ENCODE measurements at regions not wholly inside any gene's neighbourhood (a gene's known extent, or its start where the extent isn't known, plus 50 kb on each side); places are given as distances from the start of the nearest gene placed in this dataset.
A peak's percentile ranks its signal among the peaks of the same experiment; 100 is the strongest.
"Not testable (repeated sequence)": the region's sequence is repeated elsewhere in the genome, so short reads cannot be mapped to it uniquely, and the experiment has no call there.

DNA sequence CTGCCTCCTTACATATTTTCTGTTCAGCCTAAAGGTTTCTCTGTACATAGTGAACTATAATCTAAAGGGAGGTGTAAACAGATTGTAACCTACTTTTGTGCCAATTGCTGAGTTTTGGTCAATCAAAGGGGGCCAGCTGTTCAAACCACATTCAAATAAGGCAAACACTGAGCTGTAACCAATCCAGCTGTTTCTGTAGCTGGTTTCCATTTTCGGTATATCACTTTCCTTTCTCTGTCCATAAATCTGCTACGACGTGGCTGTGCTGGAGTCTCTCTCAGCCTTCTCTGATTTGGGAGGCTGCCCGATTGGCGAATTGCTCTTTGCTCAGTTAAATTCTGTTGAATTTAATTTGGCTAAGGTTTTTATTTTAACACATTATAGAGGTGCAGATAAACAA is 790.1 kb upstream of the TPTE start:
- ATAC-seq (replicated peaks); H3K4me1 Mint-ChIP-seq; H3K27me3 Mint-ChIP-seq; H3K36me3 Mint-ChIP-seq; H3K4me3 Mint-ChIP-seq; DNase-seq; H3K27ac Mint-ChIP-seq: not testable (repeated sequence)
- peaks cover 0 to 14% of the 10 kb centered on the region in 2 donors for H3K9me3 Mint-ChIP-seq

DNA sequence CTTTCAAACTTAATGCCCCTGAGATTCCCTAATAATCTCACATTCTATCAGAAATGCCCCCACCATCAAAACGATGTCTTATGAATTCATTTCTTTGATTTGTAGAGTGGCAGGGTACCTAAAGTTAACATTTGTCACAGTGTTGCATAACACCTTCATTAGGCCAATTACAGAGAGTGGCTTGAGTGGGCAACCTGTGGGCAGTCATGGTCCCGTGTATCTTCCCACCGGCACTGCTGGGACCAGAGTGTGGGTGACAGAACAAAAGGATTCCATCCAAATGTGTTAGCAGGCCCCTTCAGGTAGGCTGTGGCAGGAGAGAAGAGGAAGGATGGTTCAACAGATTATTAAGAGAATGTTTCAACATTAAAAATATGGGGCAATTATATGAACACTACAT is 788.8 kb upstream of the TPTE start:
- H3K27ac Mint-ChIP-seq; H3K9me3 Mint-ChIP-seq; H3K27me3 Mint-ChIP-seq; H3K36me3 Mint-ChIP-seq; H3K4me1 Mint-ChIP-seq; H3K4me3 Mint-ChIP-seq; ATAC-seq (replicated peaks); DNase-seq: not testable (repeated sequence)

DNA sequence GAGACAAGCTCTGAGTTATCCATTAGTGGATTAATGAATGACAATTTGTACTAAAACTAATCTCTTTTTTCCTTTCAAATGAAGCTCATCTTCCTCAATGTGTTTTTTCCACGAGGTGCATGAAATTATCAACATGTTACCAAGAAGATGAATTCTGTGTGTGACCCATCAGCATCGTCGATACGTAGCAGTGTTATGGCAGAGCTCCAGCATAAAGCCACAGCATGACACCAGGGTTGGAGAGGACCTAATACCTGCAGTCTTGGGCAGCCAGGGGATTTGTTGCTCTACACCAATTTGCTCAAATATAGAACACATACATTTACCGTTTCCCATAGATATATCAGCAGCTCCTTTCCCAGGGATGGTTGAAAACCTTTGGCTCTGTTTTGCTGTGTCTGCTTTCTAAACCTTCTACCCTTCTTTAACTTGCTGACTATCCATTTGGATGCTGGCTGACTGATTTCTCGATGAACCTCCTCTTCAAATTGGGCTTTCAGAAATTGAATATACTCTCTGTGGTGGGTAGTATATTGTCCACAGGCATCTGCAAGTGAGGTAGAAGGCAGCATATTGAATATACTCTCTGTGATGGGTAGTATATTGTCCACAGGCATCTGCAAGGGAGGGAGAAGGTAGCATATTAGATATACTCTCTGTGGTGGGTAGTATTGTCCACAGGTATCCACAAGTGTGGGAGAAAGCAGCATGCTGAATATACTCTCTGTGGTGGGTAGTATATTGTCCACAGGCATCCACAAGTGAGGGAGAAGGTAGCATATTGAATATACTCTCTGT is 787.4 kb upstream of the TPTE start:
- H3K4me3 Mint-ChIP-seq; DNase-seq; H3K36me3 Mint-ChIP-seq; H3K27ac Mint-ChIP-seq; ATAC-seq (replicated peaks); H3K27me3 Mint-ChIP-seq; H3K4me1 Mint-ChIP-seq; H3K9me3 Mint-ChIP-seq: not testable (repeated sequence)

DNA sequence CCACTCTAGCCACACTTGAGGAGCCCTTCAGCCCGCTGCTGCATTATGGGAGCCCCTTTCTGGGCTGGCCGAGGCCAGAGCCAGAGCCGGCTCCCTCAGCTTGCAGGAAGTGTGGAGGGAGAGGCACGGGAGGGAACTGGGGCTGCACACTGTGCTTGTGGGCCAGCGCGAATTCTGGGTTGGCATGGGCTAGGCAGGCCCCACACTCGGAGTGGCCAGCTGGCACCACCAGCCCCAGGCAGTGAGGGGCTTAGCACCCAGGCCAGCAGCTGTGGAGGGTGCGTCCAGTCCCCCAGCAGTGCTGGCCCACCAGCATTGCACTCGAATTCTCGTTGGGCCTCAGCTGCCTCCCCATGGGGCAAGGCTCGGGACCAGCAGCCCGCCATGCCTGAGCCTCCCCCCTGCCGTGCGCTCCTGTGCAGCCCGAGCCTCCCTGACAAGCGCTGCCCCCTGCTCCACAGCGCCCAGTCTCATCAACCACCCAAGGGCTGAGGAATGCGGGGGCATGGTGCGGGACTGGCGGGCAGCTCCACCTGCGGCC is 785.9 kb upstream of the TPTE start:
- no peak overlapping the region for H3K27ac Mint-ChIP-seq

DNA sequence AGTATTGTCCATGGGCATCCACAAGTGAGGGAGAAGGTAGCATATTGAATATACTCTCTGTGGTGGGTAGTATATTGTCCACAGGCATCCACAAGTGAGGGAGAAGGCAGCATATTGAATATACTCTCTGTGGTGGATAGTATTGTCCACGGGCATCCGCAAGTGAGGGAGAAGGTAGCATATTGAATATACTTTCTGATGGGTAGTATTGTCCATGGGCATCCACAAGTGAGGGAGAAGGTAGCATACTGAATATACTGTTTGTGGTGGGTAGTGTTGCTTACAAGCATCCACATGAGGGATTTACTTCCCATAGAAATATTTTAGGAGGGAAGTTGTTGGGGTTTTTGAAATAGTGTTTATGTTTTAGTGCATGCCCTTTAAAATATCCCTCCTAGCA is 784.1 kb upstream of the TPTE start:
- H3K4me3 Mint-ChIP-seq; DNase-seq; H3K9me3 Mint-ChIP-seq; H3K27me3 Mint-ChIP-seq; H3K27ac Mint-ChIP-seq; H3K4me1 Mint-ChIP-seq; ATAC-seq (replicated peaks); H3K36me3 Mint-ChIP-seq: not testable (repeated sequence)

More for the DNA sequence above, 785.9 kb upstream of the TPTE start:
- Mint-ChIP-seq H3K4me3 (no peak overlapping the region), H3K36me3 (no peaks in the 10 kb centered on the region), H3K27me3 (no peaks in the 10 kb centered on the region), H3K4me1 (no peaks in the 10 kb centered on the region), H3K9me3 (peaks cover 5 to 7% of the 10 kb centered on the region in 2 donors)
- ATAC-seq (replicated peaks), result no peak
- no peak for DNase-seq

DNA sequence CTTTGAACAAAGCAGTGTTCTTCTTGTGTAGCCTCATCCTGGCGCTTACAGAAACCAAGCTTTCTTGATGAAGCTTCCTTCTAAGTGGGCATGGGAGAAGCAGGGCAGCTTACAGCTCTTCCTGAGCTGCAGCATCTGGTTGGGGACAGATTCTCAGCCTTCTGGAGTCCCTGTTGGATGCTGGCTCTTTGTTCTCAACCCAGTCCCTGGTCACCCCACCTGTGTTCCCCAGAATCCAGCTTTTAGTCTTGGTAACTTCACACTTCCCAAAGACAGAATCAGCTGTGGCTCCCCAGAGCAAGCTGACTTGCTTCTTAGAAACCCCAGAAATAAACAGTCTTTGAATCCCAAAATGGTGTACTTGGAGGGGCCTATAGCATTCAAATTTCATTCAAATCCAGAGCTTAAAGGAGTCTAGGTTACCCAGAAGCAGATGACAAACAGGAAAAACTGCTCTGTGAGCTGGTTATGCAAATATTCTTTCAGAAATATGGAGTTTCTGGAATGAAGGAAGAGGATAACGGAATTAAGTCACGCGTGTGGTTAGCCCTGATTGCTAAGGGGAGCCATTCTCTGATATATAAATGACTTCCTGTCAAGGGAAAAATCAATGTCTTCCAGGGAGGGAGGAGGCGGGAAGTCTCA is 783.4 kb upstream of the TPTE start:
- not testable (repeated sequence) for H3K4me3 Mint-ChIP-seq, H3K27me3 Mint-ChIP-seq, H3K36me3 Mint-ChIP-seq, H3K4me1 Mint-ChIP-seq, DNase-seq, H3K9me3 Mint-ChIP-seq, H3K27ac Mint-ChIP-seq
- peak in 1 of 2 donors; percentile 22 for ATAC-seq (replicated peaks)

DNA sequence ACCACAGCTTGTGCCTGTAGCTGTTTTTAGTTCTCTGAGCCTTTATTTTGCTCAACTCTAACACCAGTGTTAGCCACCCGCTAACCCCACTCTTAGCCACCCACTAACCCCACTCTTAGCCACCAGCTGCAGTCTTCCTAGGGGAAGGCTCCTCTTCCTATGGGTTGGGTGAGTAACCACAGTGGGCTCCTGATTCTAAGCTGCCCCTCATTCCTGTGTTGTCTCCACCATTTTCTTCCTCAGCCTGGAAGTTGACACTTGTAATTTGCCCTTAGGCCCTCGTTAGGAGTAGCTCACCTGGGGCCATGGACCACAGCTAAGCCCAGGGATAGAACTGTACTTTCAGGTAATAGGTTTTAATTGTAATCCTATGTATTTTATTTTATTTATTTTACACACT is 782.9 kb upstream of the TPTE start:
- H3K27me3 Mint-ChIP-seq, result no peaks in the 10 kb centered on the region
- ATAC-seq (replicated peaks), result peak in 1 of 2 donors; percentile 24
- DNase-seq, result no peak
- no peaks in the 10 kb centered on the region for H3K36me3 Mint-ChIP-seq
- no peak overlapping the region for H3K27ac Mint-ChIP-seq
- H3K4me3 Mint-ChIP-seq, result no peak overlapping the region
- peaks cover 7 to 9% of the 10 kb centered on the region in 2 donors for H3K9me3 Mint-ChIP-seq
- no peaks in the 10 kb centered on the region for H3K4me1 Mint-ChIP-seq

DNA sequence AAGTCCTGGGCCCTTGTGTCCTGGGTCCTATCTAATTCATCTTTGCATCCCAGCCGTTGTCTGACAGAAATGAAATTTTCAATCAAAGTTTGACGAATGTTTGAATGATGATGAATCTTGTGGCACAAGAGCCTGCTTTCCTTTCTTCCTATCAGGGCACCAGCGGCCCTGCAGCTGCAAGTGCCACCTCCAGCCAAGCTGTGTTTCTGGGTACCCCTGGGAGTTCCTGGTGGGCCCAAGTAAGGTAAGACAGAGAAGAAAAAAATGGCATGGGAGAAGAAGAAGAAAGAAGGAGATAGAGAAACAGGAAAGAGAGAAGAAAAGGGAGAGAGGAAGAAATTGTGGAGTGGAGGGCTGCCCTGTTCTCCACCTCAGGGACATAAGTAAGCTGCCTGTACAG is 782.1 kb upstream of the TPTE start:
- no peak overlapping the region for H3K4me3 Mint-ChIP-seq
- H3K27ac Mint-ChIP-seq, result no peak overlapping the region
- peaks cover 7 to 9% of the 10 kb centered on the region in 2 donors for H3K9me3 Mint-ChIP-seq
- H3K4me1 Mint-ChIP-seq, result no peaks in the 10 kb centered on the region
- H3K36me3 Mint-ChIP-seq, result no peaks in the 10 kb centered on the region
- DNase-seq, result no peak
- no peaks in the 10 kb centered on the region for H3K27me3 Mint-ChIP-seq
- ATAC-seq (replicated peaks), result no peak

DNA sequence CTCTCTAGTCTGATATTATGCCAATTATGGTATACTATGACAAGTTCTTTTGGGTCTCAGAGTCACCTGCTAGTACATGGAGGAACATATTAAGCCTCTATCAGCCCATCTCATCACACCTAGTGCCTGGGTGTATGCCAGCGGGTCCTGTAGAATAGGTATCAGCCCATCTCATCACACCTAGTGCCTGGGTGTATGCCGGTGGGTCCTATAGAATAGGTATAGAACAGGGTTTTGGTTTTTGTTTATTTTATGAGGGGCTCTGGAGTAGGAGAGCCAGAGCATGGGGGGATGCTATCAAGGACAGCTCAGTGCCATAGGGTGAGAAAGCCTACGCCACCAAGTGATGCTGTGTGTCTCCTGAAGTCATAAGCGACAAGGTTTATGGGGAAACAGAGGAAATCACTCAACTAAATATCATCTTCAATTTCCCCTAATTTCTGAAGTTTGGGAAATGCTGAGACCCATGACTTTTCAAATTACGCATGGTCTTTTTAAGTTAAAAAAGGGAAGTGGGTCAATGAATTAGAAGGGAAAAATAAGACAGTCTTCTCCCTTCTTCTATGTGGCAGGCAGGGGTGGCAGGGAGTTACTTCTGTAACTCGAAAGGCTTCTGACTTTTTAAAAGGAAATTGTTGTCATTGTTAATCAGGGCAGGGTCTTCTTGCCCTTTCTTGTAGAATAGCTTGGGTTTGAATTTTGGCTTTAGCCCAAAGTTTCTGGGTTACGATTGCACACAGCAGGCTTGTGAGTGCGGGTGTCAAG is 781.0 kb upstream of the TPTE start:
- H3K4me3 Mint-ChIP-seq; ATAC-seq (replicated peaks); H3K4me1 Mint-ChIP-seq; H3K27me3 Mint-ChIP-seq; H3K27ac Mint-ChIP-seq; H3K9me3 Mint-ChIP-seq; H3K36me3 Mint-ChIP-seq; DNase-seq: not testable (repeated sequence)

DNA sequence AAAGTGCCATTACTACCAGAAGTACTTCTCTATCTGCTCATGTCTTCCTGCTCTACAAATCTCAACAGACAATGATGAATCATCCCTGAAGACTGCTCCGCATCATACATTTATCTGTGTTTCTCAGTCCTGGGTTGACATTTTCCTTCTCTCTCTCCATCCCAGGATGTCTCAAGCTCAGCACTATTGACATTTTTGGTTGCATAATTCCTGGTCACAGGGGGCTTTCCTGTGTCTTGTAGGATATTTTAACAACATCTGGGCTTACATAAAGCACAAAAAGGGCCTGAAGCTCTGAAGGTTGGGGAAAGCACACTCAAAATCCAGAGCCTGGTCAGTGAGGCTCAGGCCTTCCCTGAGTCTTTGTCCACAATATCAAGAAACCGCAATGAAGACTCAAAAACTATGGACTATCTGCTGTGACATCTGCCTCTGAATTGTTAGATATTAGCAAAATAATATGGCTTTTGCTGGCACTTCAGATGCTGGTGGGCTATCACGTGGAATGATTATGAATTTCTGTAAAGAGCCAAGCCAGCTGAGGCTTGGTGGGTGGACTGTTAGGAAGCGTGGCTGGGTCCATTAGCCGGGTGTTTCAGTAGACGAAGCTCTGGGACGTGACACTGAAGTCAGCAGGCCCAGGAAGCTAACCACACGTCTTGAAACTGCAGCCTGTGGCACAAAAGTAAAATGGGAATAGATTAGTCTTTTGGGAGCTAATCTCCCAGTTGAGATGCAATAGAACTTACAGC is 780.2 kb upstream of the TPTE start:
- H3K4me3 Mint-ChIP-seq; H3K36me3 Mint-ChIP-seq; H3K4me1 Mint-ChIP-seq; ATAC-seq (replicated peaks); H3K9me3 Mint-ChIP-seq; H3K27me3 Mint-ChIP-seq; H3K27ac Mint-ChIP-seq; DNase-seq: not testable (repeated sequence)

DNA sequence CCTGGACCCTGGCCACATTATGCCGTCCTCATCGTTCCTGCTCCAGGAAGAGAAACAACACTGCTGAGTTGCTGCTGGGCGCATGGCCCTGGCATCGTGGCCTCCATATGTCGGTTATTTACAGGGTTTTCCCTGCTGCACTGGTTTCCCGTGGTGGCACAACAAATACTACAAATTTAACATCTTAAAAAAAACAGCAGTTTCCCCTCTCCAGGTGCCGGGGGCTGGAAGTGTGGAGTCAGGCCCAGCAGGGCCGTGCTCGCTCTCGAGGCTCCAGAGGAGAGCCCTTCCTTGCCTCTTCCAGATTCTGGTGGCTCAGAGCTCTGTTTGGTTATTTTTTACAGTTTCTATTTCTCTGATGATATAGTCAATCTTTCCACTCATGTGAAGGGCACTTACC is 777.8 kb upstream of the TPTE start:
- not testable (repeated sequence) for DNase-seq; H3K36me3 Mint-ChIP-seq; H3K9me3 Mint-ChIP-seq; H3K27ac Mint-ChIP-seq; H3K4me1 Mint-ChIP-seq; ATAC-seq (replicated peaks); H3K27me3 Mint-ChIP-seq; H3K4me3 Mint-ChIP-seq

DNA sequence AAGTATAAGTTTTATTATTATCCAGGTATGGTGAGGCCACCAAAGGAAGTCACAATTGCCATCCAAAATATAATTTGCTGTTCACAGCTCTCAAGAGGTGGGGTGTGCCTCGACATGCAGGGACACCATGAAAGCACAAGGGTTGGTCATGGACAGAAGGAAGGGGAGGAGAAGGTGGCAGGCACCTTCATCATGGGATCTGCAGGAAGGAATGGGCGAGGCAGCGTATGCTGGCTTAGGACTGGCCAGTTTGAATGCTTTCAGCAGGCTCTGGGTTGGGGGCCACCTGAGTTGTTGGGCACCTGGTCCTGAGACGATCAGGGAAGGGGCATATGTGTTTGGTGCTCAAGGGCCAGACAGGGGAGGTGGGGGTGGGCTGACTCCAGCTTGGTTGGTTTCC is 777.2 kb upstream of the TPTE start:
- not testable (repeated sequence) for H3K9me3 Mint-ChIP-seq; H3K4me3 Mint-ChIP-seq; H3K27ac Mint-ChIP-seq; H3K36me3 Mint-ChIP-seq; ATAC-seq (replicated peaks); DNase-seq; H3K27me3 Mint-ChIP-seq; H3K4me1 Mint-ChIP-seq

DNA sequence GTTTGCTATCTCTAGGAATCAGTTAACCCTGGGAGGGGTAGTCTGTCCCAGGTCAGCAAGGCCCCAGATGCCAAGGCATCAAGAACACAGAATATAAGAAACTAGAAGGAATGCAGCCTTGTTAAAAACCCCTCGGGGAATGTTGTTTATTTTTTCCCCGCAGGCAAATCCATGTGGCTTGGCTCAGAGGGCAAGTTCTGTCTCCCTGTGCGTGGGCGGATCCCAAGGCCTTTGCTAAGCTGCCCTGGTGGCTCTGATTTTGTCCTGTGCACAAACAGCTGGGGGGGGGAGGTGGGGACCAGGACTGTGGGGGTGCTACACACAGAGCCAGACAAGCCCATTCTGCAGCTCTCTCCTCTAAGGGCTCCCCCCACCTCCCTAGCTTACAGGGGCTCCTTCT is 776.8 kb upstream of the TPTE start:
- not testable (repeated sequence) for H3K4me3 Mint-ChIP-seq; H3K27me3 Mint-ChIP-seq; DNase-seq; H3K36me3 Mint-ChIP-seq; ATAC-seq (replicated peaks); H3K27ac Mint-ChIP-seq; H3K4me1 Mint-ChIP-seq; H3K9me3 Mint-ChIP-seq

DNA sequence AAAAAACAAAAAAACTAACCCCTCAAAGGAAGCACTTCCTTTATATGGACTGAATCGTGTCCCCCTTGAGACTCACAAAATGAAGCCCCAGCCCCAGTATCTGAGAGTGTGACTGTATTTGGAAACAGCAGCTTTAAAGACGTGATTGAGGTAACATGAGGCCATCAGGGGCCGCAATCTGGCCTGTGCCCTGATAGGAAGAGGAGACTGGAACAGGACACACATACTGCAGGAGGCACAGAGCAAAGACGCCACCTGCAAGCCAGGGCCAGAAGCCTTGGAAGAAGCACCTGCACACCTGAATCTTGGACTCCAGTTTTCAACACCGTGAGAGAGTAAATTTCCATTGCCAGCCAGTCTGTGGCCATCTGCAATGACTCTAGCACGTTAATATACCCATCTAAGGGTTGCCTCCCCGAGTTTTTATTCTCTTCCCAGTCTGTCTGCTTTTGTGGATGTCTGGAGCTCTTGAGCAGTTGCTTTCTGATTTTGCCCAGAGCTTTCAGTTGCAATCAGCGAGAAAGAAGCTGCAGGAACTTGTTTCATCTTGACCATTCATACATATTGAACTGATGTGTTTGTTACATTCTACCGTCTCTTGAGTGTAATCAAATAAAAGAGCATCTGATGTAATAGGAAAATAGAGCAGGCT is 775.8 kb upstream of the TPTE start:
- not testable (repeated sequence) for H3K27me3 Mint-ChIP-seq; H3K9me3 Mint-ChIP-seq; H3K4me1 Mint-ChIP-seq; H3K27ac Mint-ChIP-seq; DNase-seq; H3K36me3 Mint-ChIP-seq; ATAC-seq (replicated peaks); H3K4me3 Mint-ChIP-seq
